SIG-M5 treated with dmso at 0.1 percent for 504 hours (cell line): ENCODE measurements at regions not wholly inside any gene's neighbourhood (a gene's known extent, or its start where the extent isn't known, plus 50 kb on each side); places are given as distances from the start of the nearest gene placed in this dataset.

Source experiments
- DNase-seq: peaks from one replicate; lab custom pipeline; 2025; ENCODE audit not compliant: unreplicated experiment; lab: John Stamatoyannopoulos, UW

GRCh38 chr4:23348789-23349498 lies 540.9 kb downstream of the PPARGC1A start:
- DNase-seq: no peak

- peak; percentile 43 for DNase-seq
Measured at GRCh38 chr4:23337292-23337691, 552.6 kb downstream of the PPARGC1A start.

GRCh38 chr4:23333946-23334878 lies 555.6 kb downstream of the PPARGC1A start:
- peak; percentile 97 for DNase-seq

- DNase-seq: peak; percentile 54
Measured at GRCh38 chr4:23333556-23333945, 556.3 kb downstream of the PPARGC1A start.

- no peak for DNase-seq
Measured at GRCh38 chr4:23332313-23332712, 557.5 kb downstream of the PPARGC1A start.

GRCh38 chr4:23327120-23327519 lies 562.7 kb downstream of the PPARGC1A start:
- DNase-seq: no peak

GRCh38 chr4:23324021-23324690 lies 565.7 kb downstream of the PPARGC1A start:
- no peak for DNase-seq

GRCh38 chr4:23323436-23323835 lies 566.4 kb downstream of the PPARGC1A start:
- no peak for DNase-seq

- no peak for DNase-seq
Measured at GRCh38 chr4:23322732-23323131, 567.1 kb downstream of the PPARGC1A start.

GRCh38 chr4:23320931-23321587 lies 568.8 kb downstream of the PPARGC1A start:
- DNase-seq: no peak

- no peak for DNase-seq
Measured at GRCh38 chr4:23312686-23313085, 577.2 kb downstream of the PPARGC1A start.

- no peak for DNase-seq
Measured at GRCh38 chr4:23311983-23312382, 577.9 kb downstream of the PPARGC1A start.

GRCh38 chr4:23305026-23305425 lies 584.8 kb downstream of the PPARGC1A start:
- no peak for DNase-seq

GRCh38 chr4:23298371-23298770 lies 591.5 kb downstream of the PPARGC1A start:
- no peak for DNase-seq

GRCh38 chr4:23297327-23297726 lies 592.5 kb downstream of the PPARGC1A start:
- no peak for DNase-seq

- DNase-seq: no peak
Measured at GRCh38 chr4:23291139-23291538, 598.4 kb downstream of the GBA3 start.

- DNase-seq: no peak
Measured at GRCh38 chr4:23290656-23291055, 597.9 kb downstream of the GBA3 start.

- no peak for DNase-seq
Measured at GRCh38 chr4:23279377-23279986, 586.7 kb downstream of the GBA3 start.

GRCh38 chr4:23278845-23279244 lies 586.1 kb downstream of the GBA3 start:
- DNase-seq: no peak

GRCh38 chr4:23276076-23276475 lies 583.3 kb downstream of the GBA3 start:
- no peak for DNase-seq

- peak; percentile 21 for DNase-seq
Measured at GRCh38 chr4:23269566-23269965, 576.8 kb downstream of the GBA3 start.
